CD14-positive monocyte (primary cell): ENCODE measurements at regions not wholly inside any gene's neighbourhood (a gene's known extent, or its start where the extent isn't known, plus 50 kb on each side); places are given as distances from the start of the nearest gene placed in this dataset.
A peak's percentile ranks its signal among the peaks of the same experiment; 100 is the strongest.

Source experiments
- DNase-seq, 3 donors: peaks; one replicate each; pipeline ENCODE4 v3.0.0-alpha.2; 2011 to 2022
- H2AFZ ChIP-seq: 2 replicates; pipeline ENCODE4 v1.6.0; 2012; ENCODE audit warnings: mild to moderate bottlenecking, low read depth, low read length, inconsistent platforms; ENCODE audit not compliant: insufficient read depth, poor library complexity, severe bottlenecking
- H3K27ac ChIP-seq, 2 donors: 1 replicate in 1 of 2; 2 replicates in 1 of 2; pipeline ENCODE4 v1.5.1; 2012 to 2013; ENCODE audit warnings: low read length in 2 of 2, control low read depth in 1 of 2, inconsistent platforms in 1 of 2, low read depth in 1 of 2, mild to moderate bottlenecking in 1 of 2
- H3K27me3 ChIP-seq, 2 donors: one replicate each; pipeline versions ENCODE4 v1.6.0 to v1.6.1; 2011 to 2013; ENCODE audit warnings: low read length in 2 of 2; ENCODE audit not compliant: control insufficient read depth in 2 of 2, insufficient read depth in 2 of 2
- H3K36me3 ChIP-seq, 2 donors: replicated peaks in 1 of 2; 1 replicate in 1 of 2; 2 replicates in 1 of 2; pipeline versions ENCODE4 v1.5.1 to v1.6.1; 2012 to 2013; ENCODE audit warnings: low read length in 2 of 2, control low read depth in 1 of 2, inconsistent platforms in 1 of 2, mild to moderate bottlenecking in 1 of 2; ENCODE audit not compliant: insufficient read depth in 2 of 2, control insufficient read depth in 1 of 2
- H3K4me1 ChIP-seq, 2 donors: 1 replicate in 1 of 2; 2 replicates in 1 of 2; pipeline versions ENCODE4 v1.5.1 to v1.6.1; 2012 to 2013; ENCODE audit warnings: low read length in 2 of 2, control low read depth in 1 of 2, inconsistent platforms in 1 of 2, mild to moderate bottlenecking in 1 of 2, moderate library complexity in 1 of 2; ENCODE audit not compliant: insufficient read depth in 2 of 2, control insufficient read depth in 1 of 2
- H3K4me2 ChIP-seq: replicated peaks from 2 replicates; pipeline ENCODE3; 2012; ENCODE audit warnings: low read length, moderate library complexity, mild to moderate bottlenecking; ENCODE audit not compliant: poor library complexity, severe bottlenecking; ENCODE audit errors: extremely low read depth
- H3K4me3 ChIP-seq, 3 experiments: fragments of 200-600 bp in 1 of 3; sonication (generic) in 1 of 3; replicated peaks in 1 of 3; 1 replicate in 2 of 3; 2 replicates in 1 of 3; pipeline ENCODE4 v1.5.1; 2011 to 2013; ENCODE audit warnings: low read length in 3 of 3, mild to moderate bottlenecking in 3 of 3, control low read depth in 2 of 3, low read depth in 2 of 3, inconsistent platforms in 1 of 3, moderate library complexity in 1 of 3
- H3K79me2 ChIP-seq: 2 replicates; pipeline ENCODE4 v1.6.0; 2012; ENCODE audit warnings: mild to moderate bottlenecking, control low read depth, inconsistent platforms, low read length, moderate library complexity; ENCODE audit not compliant: insufficient read depth
- H3K9ac ChIP-seq: 2 replicates; pipeline ENCODE4 v1.6.0; 2017; ENCODE audit warnings: low read length, mild to moderate bottlenecking; ENCODE audit not compliant: insufficient read depth, poor library complexity, severe bottlenecking
- H3K9me3 ChIP-seq, 2 donors: replicated peaks in 1 of 2; 1 replicate in 1 of 2; 2 replicates in 1 of 2; pipeline versions ENCODE4 v1.5.1 to v1.6.1; 2012 to 2013; ENCODE audit warnings: low read length in 2 of 2, control low read depth in 1 of 2; ENCODE audit not compliant: control insufficient read depth in 1 of 2, insufficient read depth in 1 of 2
- H4K20me1 ChIP-seq: 2 replicates; pipeline ENCODE4 v1.6.0; 2012; ENCODE audit warnings: mild to moderate bottlenecking, low read length, control low read depth, moderate library complexity; ENCODE audit not compliant: insufficient read depth
- H3K27ac Mint-ChIP-seq, 7 donors: one replicate each; pipeline ENCODE4 v1.8.0; 2020; ENCODE audit warnings: mild to moderate bottlenecking in 7 of 7, mixed read lengths in 7 of 7, moderate library complexity in 6 of 7, inconsistent platforms in 2 of 7
- H3K27me3 Mint-ChIP-seq, 3 donors: one replicate each; pipeline ENCODE4 v1.8.0; 2021 to 2022; ENCODE audit warnings: low read depth in 3 of 3, mild to moderate bottlenecking in 3 of 3, mixed read lengths in 3 of 3, moderate library complexity in 3 of 3, inconsistent platforms in 1 of 3
- H3K36me3 Mint-ChIP-seq, 2 donors: one replicate each; pipeline ENCODE4 v1.8.0; 2020; ENCODE audit warnings: mixed read lengths in 2 of 2, inconsistent platforms in 1 of 2, mild to moderate bottlenecking in 1 of 2
- H3K4me1 Mint-ChIP-seq: one replicate; pipeline ENCODE4 v1.8.0; 2020; ENCODE audit warnings: mild to moderate bottlenecking, mixed read lengths
- H3K4me3 Mint-ChIP-seq, 2 donors: one replicate each; pipeline ENCODE4 v1.8.0; 2020; ENCODE audit warnings: mild to moderate bottlenecking in 2 of 2, mixed read lengths in 2 of 2, moderate library complexity in 1 of 2
- H3K9me3 Mint-ChIP-seq, 7 donors: one replicate each; pipeline ENCODE4 v1.8.0; 2020 to 2022; ENCODE audit warnings: mixed read lengths in 7 of 7, mild to moderate bottlenecking in 6 of 7, moderate library complexity in 6 of 7, inconsistent platforms in 2 of 7
- WGBS: methylation state at CpG from one replicate; pipeline ENCODE4 v1.1.5; 2013; ENCODE audit warnings: missing lambda C conversion rate; ENCODE audit not compliant: insufficient coverage; 5-methylcytosine and 5-hydroxymethylcytosine counted together
- intact Hi-C, 2 donors: fragments of 100-400 bp; cut with micrococcal nuclease; formaldehyde crosslinking; loops; one replicate each; pipeline versions ENCODE4 v1.15.0 to v1.15.1; 2023
- TF ChIP-seq, protein P1 (sequence below): fragments of 200-600 bp; IDR thresholded peaks from one replicate; pipeline ENCODE4 v1.8.0; 2022; ENCODE audit warnings: antibody characterized with exemption, mild to moderate bottlenecking

DNA sequence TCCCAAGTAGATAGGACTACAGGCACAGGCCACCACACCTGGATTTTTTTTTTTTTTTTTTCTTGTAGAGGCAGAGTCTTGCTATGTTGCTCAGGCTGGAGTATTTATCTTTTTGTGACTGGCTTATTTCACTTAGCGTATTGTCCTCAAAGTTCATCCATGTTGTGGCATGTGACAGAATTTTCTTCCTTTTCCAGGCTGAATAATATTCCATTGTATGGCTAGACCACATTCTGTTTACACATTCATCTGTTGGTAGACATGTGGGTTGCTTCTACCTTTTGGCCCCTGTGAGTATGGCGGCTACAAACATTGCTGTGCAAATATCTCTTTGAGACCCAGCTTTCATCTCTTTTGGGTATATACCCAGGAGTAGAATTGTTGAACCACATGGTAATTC lies 160.2 kb upstream of the SMAD3 start:
- Histone ChIP-seq H3K4me3 (no peak overlapping the region), H3K9ac (no peak overlapping the region), H3K4me1 (peaks cover 43 to 44% of the 10 kb centered on the region in 2 donors), H4K20me1 (no peaks in the 10 kb centered on the region), H3K27me3 (no peaks in the 10 kb centered on the region), H3K27ac (no peak overlapping the region), H3K36me3 (no peaks in the 10 kb centered on the region), H3K9me3 (peaks cover 0 to 3% of the 10 kb centered on the region in 2 donors), H2AFZ (no peak overlapping the region), H3K79me2 (no peaks in the 10 kb centered on the region), H3K4me2 (no peak overlapping the region)
- Mint-ChIP-seq H3K36me3 (no peaks in the 10 kb centered on the region), H3K27me3 (peaks cover 0 to 3% (median 3%) of the 10 kb centered on the region in 3 donors), H3K9me3 (peaks cover 0 to 9% (median 3%) of the 10 kb centered on the region in 7 donors), H3K4me3 (no peak overlapping the region), H3K27ac (peak overlapping the region in 2 of 7 donors; percentile 56 to 79), H3K4me1 (peaks cover 50% of the 10 kb centered on the region)
- intact Hi-C loops, result no loop called here
- peak in 1 of 3 donors; percentile 0 for DNase-seq
- no CpG with 5 or more reads among the region's 2 CpGs for WGBS
- TF ChIP-seq, protein P1, sequence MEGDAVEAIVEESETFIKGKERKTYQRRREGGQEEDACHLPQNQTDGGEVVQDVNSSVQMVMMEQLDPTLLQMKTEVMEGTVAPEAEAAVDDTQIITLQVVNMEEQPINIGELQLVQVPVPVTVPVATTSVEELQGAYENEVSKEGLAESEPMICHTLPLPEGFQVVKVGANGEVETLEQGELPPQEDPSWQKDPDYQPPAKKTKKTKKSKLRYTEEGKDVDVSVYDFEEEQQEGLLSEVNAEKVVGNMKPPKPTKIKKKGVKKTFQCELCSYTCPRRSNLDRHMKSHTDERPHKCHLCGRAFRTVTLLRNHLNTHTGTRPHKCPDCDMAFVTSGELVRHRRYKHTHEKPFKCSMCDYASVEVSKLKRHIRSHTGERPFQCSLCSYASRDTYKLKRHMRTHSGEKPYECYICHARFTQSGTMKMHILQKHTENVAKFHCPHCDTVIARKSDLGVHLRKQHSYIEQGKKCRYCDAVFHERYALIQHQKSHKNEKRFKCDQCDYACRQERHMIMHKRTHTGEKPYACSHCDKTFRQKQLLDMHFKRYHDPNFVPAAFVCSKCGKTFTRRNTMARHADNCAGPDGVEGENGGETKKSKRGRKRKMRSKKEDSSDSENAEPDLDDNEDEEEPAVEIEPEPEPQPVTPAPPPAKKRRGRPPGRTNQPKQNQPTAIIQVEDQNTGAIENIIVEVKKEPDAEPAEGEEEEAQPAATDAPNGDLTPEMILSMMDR, result no peak

DNA sequence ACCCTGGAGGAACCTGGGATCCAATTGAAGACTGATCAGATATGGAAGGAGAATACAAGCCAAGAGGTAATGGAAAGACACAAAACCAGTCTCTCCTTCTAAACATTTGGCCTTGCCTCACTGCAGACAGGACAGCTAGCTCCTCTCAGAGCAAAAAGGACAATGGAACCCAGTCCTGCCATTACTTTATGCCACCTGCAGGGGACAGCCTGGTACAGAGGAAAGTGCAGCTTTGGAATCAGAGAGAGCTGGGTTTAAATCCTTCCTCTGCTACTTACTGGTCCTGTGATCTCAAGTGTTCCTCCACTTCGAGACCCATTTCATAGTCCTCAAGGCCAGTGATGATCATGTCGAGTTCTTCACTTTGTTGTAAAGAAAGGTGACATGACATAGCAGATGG lies 159.4 kb upstream of the SMAD3 start:
- Mint-ChIP-seq H3K4me3 (no peak overlapping the region), H3K36me3 (no peaks in the 10 kb centered on the region), H3K27me3 (peaks cover 0 to 3% (median 0%) of the 10 kb centered on the region in 3 donors), H3K4me1 (peaks cover 56% of the 10 kb centered on the region), H3K9me3 (peaks cover 0 to 9% (median 3%) of the 10 kb centered on the region in 7 donors), H3K27ac (peak overlapping the region in 1 of 7 donors; percentile 72)
- peaks cover 48 to 50% of the 10 kb centered on the region in 2 donors for H3K4me1 ChIP-seq
- no peak overlapping the region for H2AFZ ChIP-seq
- 100% methylated on average over 1 of the region's 2 CpGs for WGBS
- no peak overlapping the region for H3K4me2 ChIP-seq
- H3K79me2 ChIP-seq, result no peaks in the 10 kb centered on the region
- TF ChIP-seq, protein P1, result no peak
- no peaks in the 10 kb centered on the region for H3K36me3 ChIP-seq
- no peak overlapping the region for H3K27ac ChIP-seq
- no peak overlapping the region for H3K9ac ChIP-seq
- peaks cover 0 to 3% of the 10 kb centered on the region in 2 donors for H3K9me3 ChIP-seq
- no peaks in the 10 kb centered on the region for H3K27me3 ChIP-seq
- intact Hi-C loops, result no loop called here
- DNase-seq, result peak in 1 of 3 donors; percentile 1
- H3K4me3 ChIP-seq, result no peak overlapping the region
- no peaks in the 10 kb centered on the region for H4K20me1 ChIP-seq
